T-cell (primary cell): ENCODE measurements at regions not wholly inside any gene's neighbourhood (a gene's known extent, or its start where the extent isn't known, plus 50 kb on each side); places are given as distances from the start of the nearest gene placed in this dataset.

Source experiments
- ATAC-seq, 4 experiments: fragments of 200-7000 bp in 3 of 4; fragments of 150-1000 bp in 1 of 4; cut with Tn5 transposase; replicated peaks in 1 of 4; 1 replicate in 3 of 4; 2 replicates in 1 of 4; pipeline ENCODE4 v1.10.0; 2021; ENCODE audit warnings: moderate library complexity in 3 of 4, mild to moderate bottlenecking in 2 of 4, moderate number of reproducible peaks in 1 of 4
- CTCF ChIA-PET, 2 donors: fragments of 300-600 bp; sonication (Branson Sonifier 250); formaldehyde crosslinking; loops; one replicate each; lab custom pipeline; 2022; ENCODE audit warnings: antibody characterized with exemption in 2 of 2; lab: Charles Lee
- POLR2A ChIA-PET, 2 donors: fragments of 300-600 bp; sonication (Branson Sonifier 250); formaldehyde crosslinking; loops; one replicate each; lab custom pipeline; 2022; ENCODE audit warnings: antibody characterized with exemption in 2 of 2; lab: Charles Lee
- DNase-seq, 35 experiments: peaks; one replicate each; pipeline versions ENCODE4 v3.0.0 to v3.0.0-alpha.2; 2013 to 2023
- H3K27ac ChIP-seq: one replicate; pipeline ENCODE4 v1.5.1; 2013; ENCODE audit warnings: low read length
- H3K27me3 ChIP-seq, 2 experiments: replicated peaks in 1 of 2; 1 replicate in 1 of 2; 2 replicates in 1 of 2; pipeline versions ENCODE4 v1.6.1 to v1.7.0; 2013; ENCODE audit warnings: low read length in 1 of 2, mixed read lengths in 1 of 2; ENCODE audit not compliant: control insufficient read depth in 2 of 2, insufficient read depth in 2 of 2; ENCODE audit errors: extremely low read depth in 1 of 2
- H3K36me3 ChIP-seq, 2 donors: 1 replicate in 1 of 2; 2 replicates in 1 of 2; pipeline versions ENCODE4 v1.6.1 to v1.7.0; 2013; ENCODE audit warnings: low read length in 1 of 2; ENCODE audit not compliant: control insufficient read depth in 2 of 2, insufficient read depth in 1 of 2; ENCODE audit errors: extremely low read depth in 1 of 2
- H3K4me1 ChIP-seq, 2 experiments: 1 replicate in 1 of 2; 2 replicates in 1 of 2; pipeline versions ENCODE4 v1.6.1 to v1.7.0; 2013; ENCODE audit warnings: low read length in 2 of 2, mixed read lengths in 1 of 2; ENCODE audit not compliant: insufficient read depth in 2 of 2, control insufficient read depth in 1 of 2; ENCODE audit errors: extremely low read depth in 1 of 2
- H3K4me3 ChIP-seq, 2 donors: 1 replicate in 1 of 2; 2 replicates in 1 of 2; pipeline versions ENCODE4 v1.5.1 to v1.7.0; 2013; ENCODE audit warnings: mild to moderate bottlenecking in 2 of 2, low read length in 1 of 2, moderate library complexity in 1 of 2; ENCODE audit not compliant: control insufficient read depth in 1 of 2; ENCODE audit errors: extremely low read depth in 1 of 2
- H3K9me3 ChIP-seq: 2 replicates; pipeline ENCODE4 v1.7.0; 2013
- H3K27ac Mint-ChIP-seq, 2 donors: one replicate each; pipeline ENCODE4 v1.8.0; 2020 to 2021; ENCODE audit warnings: mild to moderate bottlenecking in 2 of 2, mixed read lengths in 2 of 2
- H3K27me3 Mint-ChIP-seq, 2 donors: one replicate each; pipeline ENCODE4 v1.8.0; 2021 to 2022; ENCODE audit warnings: mixed read lengths in 2 of 2
- H3K36me3 Mint-ChIP-seq: one replicate; pipeline ENCODE4 v1.8.0; 2021; ENCODE audit warnings: mixed read lengths
- H3K4me1 Mint-ChIP-seq, 3 donors: one replicate each; pipeline ENCODE4 v1.8.0; 2020 to 2022; ENCODE audit warnings: mixed read lengths in 3 of 3, mild to moderate bottlenecking in 1 of 3
- H3K4me3 Mint-ChIP-seq, 3 donors: one replicate each; pipeline ENCODE4 v1.8.0; 2020 to 2022; ENCODE audit warnings: mild to moderate bottlenecking in 3 of 3, mixed read lengths in 3 of 3, moderate library complexity in 3 of 3
- H3K9me3 Mint-ChIP-seq, 3 donors: one replicate each; pipeline ENCODE4 v1.8.0; 2020 to 2022; ENCODE audit warnings: mixed read lengths in 3 of 3
- WGBS: methylation state at CpG from one replicate; pipeline ENCODE4 v1.1.5; 2013; ENCODE audit warnings: missing lambda C conversion rate; ENCODE audit not compliant: insufficient coverage; 5-methylcytosine and 5-hydroxymethylcytosine counted together

DNA sequence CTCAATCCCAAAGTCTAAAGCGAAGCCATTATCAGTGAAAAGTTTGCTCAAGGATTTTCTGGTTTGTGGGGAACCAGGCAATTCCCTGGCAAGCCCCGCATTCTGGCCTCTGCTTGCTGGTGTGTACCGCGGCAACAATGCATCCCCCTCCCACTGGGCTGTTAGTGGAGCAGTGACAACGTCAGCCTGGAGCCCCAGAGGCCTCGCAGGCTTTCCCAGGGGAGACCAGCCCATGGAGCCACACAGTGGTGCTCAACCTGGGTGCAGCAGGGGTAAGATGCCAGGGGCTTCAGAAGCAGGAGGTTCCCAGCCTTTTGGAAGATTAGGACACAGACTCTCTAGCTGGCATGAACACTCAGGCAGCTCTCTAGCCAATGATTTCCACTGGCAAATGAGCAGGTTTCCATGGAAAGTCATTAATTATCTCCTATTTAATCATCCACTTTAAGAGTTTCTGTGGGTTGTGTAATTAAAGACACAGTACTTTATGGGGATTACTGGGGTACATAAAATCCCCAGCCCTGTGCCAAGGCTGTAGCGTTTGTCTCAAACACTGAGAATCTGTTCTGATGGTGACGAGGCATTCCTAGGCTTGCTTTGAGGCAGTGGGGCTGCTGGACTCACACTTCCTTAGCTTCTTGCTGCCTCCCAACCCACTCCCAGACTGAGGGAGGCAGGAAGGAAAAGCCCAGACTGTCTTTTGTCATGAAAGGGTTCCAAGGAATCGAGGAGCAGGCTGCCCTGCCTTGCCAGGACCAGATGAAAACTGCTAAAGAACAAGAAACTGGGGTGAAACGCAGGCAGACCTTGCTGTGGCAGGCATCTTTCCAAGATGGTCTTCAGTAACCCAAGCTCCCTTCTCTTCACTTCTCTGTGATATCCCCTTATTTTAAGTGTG lies 411.9 kb upstream of the SHH start:
- Mint-ChIP-seq H3K9me3 (no peaks in the 10 kb centered on the region), H3K27me3 (peaks cover 2 to 8% of the 10 kb centered on the region in 2 donors), H3K36me3 (no peaks in the 10 kb centered on the region), H3K4me1 (no peaks in the 10 kb centered on the region), H3K4me3 (no peak overlapping the region), H3K27ac (no peak overlapping the region)
- H3K27me3 ChIP-seq = peaks cover 0 to 8% of the 10 kb centered on the region in 2 experiments
- no peaks in the 10 kb centered on the region for H3K4me1 ChIP-seq
- DNase-seq (no peak), ATAC-seq (no peak)
- POLR2A ChIA-PET = interaction anchor here in 1 of 2 donors (0.6 kb wide), 1 partner anchor 25 kb away, joined by 3 read pairs; no protein-coding TSS in a partner anchor
- no peaks in the 10 kb centered on the region for H3K9me3 ChIP-seq
- WGBS = 74% methylated on average over 9 of the region's 10 CpGs
- H3K4me3 ChIP-seq = no peak overlapping the region
- H3K36me3 ChIP-seq = no peaks in the 10 kb centered on the region
- no peak overlapping the region for H3K27ac ChIP-seq
- CTCF ChIA-PET = no interaction called here

DNA sequence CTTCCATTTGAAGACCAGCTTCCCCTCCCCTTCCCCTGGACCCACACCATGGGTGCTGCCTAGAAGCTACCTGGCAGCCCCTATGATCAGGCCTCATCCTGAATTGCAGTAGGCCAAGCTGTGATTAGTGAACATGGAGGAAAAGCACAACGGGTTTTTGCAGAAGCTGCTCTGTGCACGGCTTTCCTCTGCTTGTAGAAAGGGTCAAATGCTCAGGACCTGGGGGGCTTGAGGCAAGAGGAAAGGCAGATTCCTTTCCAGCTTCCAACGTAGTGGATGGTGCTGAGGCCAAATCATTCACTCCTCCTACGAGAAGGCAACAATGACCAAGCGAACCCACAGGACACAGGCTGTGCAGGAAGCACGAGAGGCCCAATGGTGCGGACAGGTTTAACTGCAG lies 410.3 kb upstream of the SHH start:
- no peak overlapping the region for H3K4me3 ChIP-seq
- 70% methylated on average over 6 of the region's 7 CpGs for WGBS
- H3K4me3 Mint-ChIP-seq = no peak overlapping the region
- H3K36me3 ChIP-seq = no peaks in the 10 kb centered on the region
- no peaks in the 10 kb centered on the region for H3K4me1 Mint-ChIP-seq
- POLR2A ChIA-PET = no interaction called here
- CTCF ChIA-PET = no interaction called here
- peaks cover 6 to 8% of the 10 kb centered on the region in 2 donors for H3K27me3 Mint-ChIP-seq
- no peak for DNase-seq
- no peak overlapping the region for H3K27ac Mint-ChIP-seq
- no peak for ATAC-seq
- no peak overlapping the region for H3K27ac ChIP-seq
- H3K9me3 ChIP-seq = no peaks in the 10 kb centered on the region
- H3K9me3 Mint-ChIP-seq = no peaks in the 10 kb centered on the region
- no peaks in the 10 kb centered on the region for H3K36me3 Mint-ChIP-seq
- H3K27me3 ChIP-seq = peaks cover 0 to 9% of the 10 kb centered on the region in 2 experiments
- no peaks in the 10 kb centered on the region for H3K4me1 ChIP-seq

DNA sequence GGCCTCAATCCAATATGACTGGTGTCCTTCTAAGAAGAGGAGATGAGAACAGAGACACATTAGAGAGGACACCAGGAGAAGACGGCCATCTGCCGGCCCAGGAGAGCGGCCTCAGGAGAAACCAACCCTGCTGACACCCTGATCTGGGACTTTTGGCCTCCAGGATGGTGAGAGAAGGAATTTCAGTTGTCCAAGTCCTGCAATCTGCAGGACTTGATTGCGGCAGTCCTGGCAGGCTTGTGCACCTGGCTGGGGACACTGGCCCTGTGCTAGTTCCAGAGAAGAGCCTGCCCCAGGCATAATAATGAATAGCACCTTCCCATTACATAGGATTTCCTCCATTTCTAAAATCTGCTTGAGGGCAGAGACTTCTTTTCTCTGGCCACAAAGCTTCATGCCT lies 409.9 kb upstream of the SHH start:
- Mint-ChIP-seq H3K4me3 (no peak overlapping the region), H3K4me1 (no peaks in the 10 kb centered on the region), H3K36me3 (no peaks in the 10 kb centered on the region), H3K9me3 (no peaks in the 10 kb centered on the region), H3K27ac (no peak overlapping the region), H3K27me3 (peaks cover 6 to 8% of the 10 kb centered on the region in 2 donors)
- ChIA-PET CTCF (no interaction called here), POLR2A (no interaction called here)
- WGBS = 88% methylated on average over 4 of the region's 4 CpGs
- no peaks in the 10 kb centered on the region for H3K36me3 ChIP-seq
- no peaks in the 10 kb centered on the region for H3K9me3 ChIP-seq
- no peak for ATAC-seq
- DNase-seq = no peak
- no peak overlapping the region for H3K4me3 ChIP-seq
- no peak overlapping the region for H3K27ac ChIP-seq
- H3K27me3 ChIP-seq = peaks cover 0 to 11% of the 10 kb centered on the region in 2 experiments
- H3K4me1 ChIP-seq = no peaks in the 10 kb centered on the region

DNA sequence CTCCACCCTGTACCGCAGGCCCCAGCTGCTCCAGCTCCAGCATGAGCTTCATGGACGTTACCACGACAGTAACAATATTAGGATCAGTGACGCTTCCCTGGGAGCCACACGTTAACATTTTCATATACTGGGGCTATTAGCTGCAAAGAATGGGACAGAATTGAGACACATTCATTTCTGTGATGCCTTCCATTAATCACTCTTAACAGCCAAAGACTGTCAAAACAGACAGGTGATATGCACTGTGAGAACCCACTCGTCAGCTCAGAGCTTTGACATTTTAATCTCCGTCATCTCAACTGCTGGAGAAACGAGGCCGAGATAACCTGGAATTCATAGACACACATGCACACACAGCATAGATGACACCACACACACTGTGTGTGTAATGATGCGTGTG lies 408.4 kb upstream of the SHH start:
- H3K9me3 ChIP-seq = no peaks in the 10 kb centered on the region
- no peak overlapping the region for H3K4me3 ChIP-seq
- H3K36me3 ChIP-seq = no peaks in the 10 kb centered on the region
- H3K27ac ChIP-seq = no peak overlapping the region
- Mint-ChIP-seq H3K4me1 (no peaks in the 10 kb centered on the region), H3K4me3 (no peak overlapping the region), H3K9me3 (no peaks in the 10 kb centered on the region), H3K27ac (no peak overlapping the region), H3K36me3 (no peaks in the 10 kb centered on the region), H3K27me3 (peaks cover 6 to 8% of the 10 kb centered on the region in 2 donors)
- ChIA-PET POLR2A (no interaction called here), CTCF (no interaction called here)
- WGBS = 86% methylated on average over 5 of the region's 10 CpGs
- H3K4me1 ChIP-seq = no peaks in the 10 kb centered on the region
- peak in 1 of 35 experiments; percentile 5 for DNase-seq
- peaks cover 0 to 11% of the 10 kb centered on the region in 2 experiments for H3K27me3 ChIP-seq
- no peak for ATAC-seq

DNA sequence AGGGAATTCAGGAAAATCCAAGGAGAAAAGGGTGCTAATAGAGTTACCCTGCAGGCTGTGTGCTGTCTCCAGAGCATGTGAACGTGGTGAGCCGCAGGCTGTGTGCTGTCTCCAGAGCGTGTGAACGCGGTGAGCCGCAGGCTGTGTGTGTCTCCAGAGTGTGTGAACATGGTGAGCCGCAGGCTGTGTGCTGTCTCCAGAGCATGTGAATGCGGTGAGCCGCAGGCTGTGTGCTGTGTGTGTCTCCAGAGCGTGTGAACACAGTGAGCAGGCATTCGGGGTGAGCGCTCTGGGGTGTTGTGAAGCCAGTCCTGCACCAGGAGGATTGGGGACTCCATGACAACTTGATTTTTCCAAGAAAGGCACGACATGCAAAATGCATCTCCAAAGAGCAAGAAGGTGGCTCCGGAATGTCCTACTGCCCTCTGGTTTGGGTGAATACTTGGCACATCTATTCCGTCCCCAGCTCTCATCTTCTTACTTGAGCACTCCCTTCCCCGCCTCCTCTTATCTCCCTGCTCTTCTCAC lies 407.9 kb upstream of the SHH start:
- no peaks in the 10 kb centered on the region for H3K4me1 ChIP-seq
- H3K4me3 ChIP-seq = no peak overlapping the region
- no peaks in the 10 kb centered on the region for H3K9me3 Mint-ChIP-seq
- no peak overlapping the region for H3K4me3 Mint-ChIP-seq
- ChIA-PET POLR2A (no interaction called here), CTCF (no interaction called here)
- peaks cover 6 to 8% of the 10 kb centered on the region in 2 donors for H3K27me3 Mint-ChIP-seq
- ATAC-seq (no peak), DNase-seq (peak in 1 of 35 experiments; percentile 2)
- no peak overlapping the region for H3K27ac ChIP-seq
- H3K27ac Mint-ChIP-seq = no peak overlapping the region
- H3K36me3 ChIP-seq = no peaks in the 10 kb centered on the region
- H3K9me3 ChIP-seq = no peaks in the 10 kb centered on the region
- no peaks in the 10 kb centered on the region for H3K36me3 Mint-ChIP-seq
- H3K27me3 ChIP-seq = peaks cover 0 to 11% of the 10 kb centered on the region in 2 experiments
- no peaks in the 10 kb centered on the region for H3K4me1 Mint-ChIP-seq
- WGBS = 83% methylated on average over 16 of the region's 16 CpGs

DNA sequence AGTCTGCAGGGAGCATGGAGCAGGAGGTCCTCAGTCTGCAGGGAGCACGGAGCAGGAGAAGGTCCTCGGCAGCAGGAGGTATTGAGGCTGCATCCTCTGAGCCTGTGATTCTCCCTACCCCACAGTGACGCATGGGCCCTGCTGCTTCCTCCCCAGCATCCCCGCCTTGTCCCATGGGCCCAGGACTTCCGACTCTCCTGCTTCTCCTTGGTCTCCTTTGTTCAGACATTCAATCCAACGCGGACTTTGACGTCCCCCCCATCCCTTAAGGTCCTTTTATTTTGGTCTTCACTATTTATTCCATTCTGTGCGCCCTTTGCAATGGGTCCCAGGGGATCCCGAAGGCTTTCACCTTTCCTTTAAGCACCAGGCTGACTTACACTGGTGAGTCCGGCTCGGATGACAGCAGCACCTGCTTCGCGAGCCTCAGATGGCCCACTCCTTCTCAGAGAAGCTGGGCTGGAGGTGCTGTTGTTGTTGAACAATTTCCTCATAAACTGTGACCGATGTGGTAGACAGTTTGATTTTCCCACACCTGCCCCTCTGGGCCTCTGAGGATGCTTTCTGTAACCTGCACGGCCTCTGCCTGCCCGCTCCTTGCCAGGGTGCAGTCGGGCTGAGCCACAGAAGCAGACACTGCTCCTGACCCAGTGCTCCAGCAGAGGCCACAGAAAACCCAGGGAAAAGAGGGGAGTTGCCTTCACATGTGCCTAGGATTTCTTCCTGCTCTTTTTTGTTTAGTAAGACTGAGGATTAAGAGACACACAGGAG lies 407.2 kb upstream of the SHH start:
- H3K27me3 ChIP-seq = peaks cover 0 to 11% of the 10 kb centered on the region in 2 experiments
- H3K9me3 ChIP-seq = no peaks in the 10 kb centered on the region
- no peak overlapping the region for H3K27ac ChIP-seq
- H3K27me3 Mint-ChIP-seq = peaks cover 6 to 8% of the 10 kb centered on the region in 2 donors
- H3K4me3 Mint-ChIP-seq = no peak overlapping the region
- no peaks in the 10 kb centered on the region for H3K9me3 Mint-ChIP-seq
- CTCF ChIA-PET = no interaction called here
- no peak overlapping the region for H3K27ac Mint-ChIP-seq
- H3K4me1 ChIP-seq = no peaks in the 10 kb centered on the region
- no peaks in the 10 kb centered on the region for H3K36me3 Mint-ChIP-seq
- H3K4me1 Mint-ChIP-seq = no peaks in the 10 kb centered on the region
- WGBS = 78% methylated on average over 14 of the region's 18 CpGs
- no peak overlapping the region for H3K4me3 ChIP-seq
- no peaks in the 10 kb centered on the region for H3K36me3 ChIP-seq
- ATAC-seq = no peak
- POLR2A ChIA-PET = interaction anchor here in 1 of 2 donors (0.6 kb wide), 1 partner anchor 16 kb away, joined by 3 read pairs; no protein-coding TSS in a partner anchor
- peak in 1 of 35 experiments; percentile 16 for DNase-seq
